Stomach (tissue), 8 donors: ENCODE measurements at regions not wholly inside any gene's neighbourhood (a gene's known extent, or its start where the extent isn't known, plus 50 kb on each side); places are given as distances from the start of the nearest gene placed in this dataset.

Experiments
- DNase-seq, 2 donors: peaks; one replicate each; pipeline versions ENCODE4 v3.0.0 to v3.0.0-alpha.2; 2013 to 2019
- H3K27ac ChIP-seq, 5 donors: fragments of 200-600 bp in 4 of 5; sonication (generic) in 4 of 5; one replicate each; pipeline ENCODE4 v1.5.1; 2013 to 2019; ENCODE audit warnings: mild to moderate bottlenecking in 1 of 5, moderate library complexity in 1 of 5
- H3K27me3 ChIP-seq, 3 donors: fragments of 200-600 bp; sonication (generic); one replicate each; pipeline ENCODE4 v1.5.1; 2017 to 2019; ENCODE audit warnings: mixed run types in 1 of 3
- H3K36me3 ChIP-seq, 4 donors: fragments of 200-600 bp; sonication (generic); 1 replicate in 3 of 4; 2 replicates in 1 of 4; pipeline ENCODE4 v1.5.1; 2016 to 2019
- H3K4me1 ChIP-seq, 4 donors: fragments of 200-600 bp; sonication (generic); one replicate each; pipeline ENCODE4 v1.5.1; 2016 to 2019
- H3K4me3 ChIP-seq, 4 donors: fragments of 200-600 bp; sonication (generic) in 3 of 4; one replicate each; pipeline ENCODE4 v1.5.1; 2016 to 2019; ENCODE audit warnings: mild to moderate bottlenecking in 1 of 4
- H3K9me3 ChIP-seq, 4 donors: fragments of 200-600 bp; sonication (generic); one replicate each; pipeline ENCODE4 v1.5.1; 2016 to 2019
- CTCF ChIP-seq, 7 experiments: fragments of 450-650 bp in 4 of 7; fragments of 200-600 bp in 3 of 7; sonication (generic) in 3 of 7; IDR thresholded peaks; one replicate each; pipeline ENCODE4 v1.5.1; 2016 to 2019; ENCODE audit warnings: antibody characterized with exemption in 7 of 7, control low read depth in 2 of 7, mild to moderate bottlenecking in 1 of 7
- EP300 ChIP-seq: sonication (generic); formaldehyde crosslinking; IDR thresholded peaks from one replicate; pipeline ENCODE4 v1.6.1; 2017; ENCODE audit warnings: antibody characterized with exemption
- POLR2A ChIP-seq, 4 donors: fragments of 450-650 bp; IDR thresholded peaks; one replicate each; pipeline ENCODE4 v1.6.1; 2016; ENCODE audit warnings: antibody characterized with exemption in 4 of 4, control low read depth in 2 of 4, mild to moderate bottlenecking in 1 of 4, moderate library complexity in 1 of 4
- POLR2AphosphoS5 ChIP-seq, 3 donors: sonication (generic); formaldehyde crosslinking; IDR thresholded peaks; one replicate each; pipeline ENCODE4 v1.6.1; 2016; ENCODE audit warnings: antibody characterized with exemption in 3 of 3
- WGBS, 5 donors: extraction: QIAGEN DNeasy Blood & Tissue Kit in 3 of 5; methylation state at CpG; one replicate each; pipeline versions ENCODE4 v1.1.5 to v1.1.7; 2013 to 2018; 5-methylcytosine and 5-hydroxymethylcytosine counted together
- intact Hi-C: fragments of 100-400 bp; cut with DNase I; formaldehyde crosslinking; loops from one replicate; pipeline ENCODE4 v1.15.1; 2023; ENCODE audit warnings: low total_unique reads
- donor health status: healthy with polysubstance abuse.
- donor health status: Bipolar disorder and iron deficiency.
- donor health status: healthy.

GRCh38 chr11:134736251-134736947, 324.4 kb upstream of the B3GAT1 start:
- TF ChIP-seq CTCF (IDR thresholded peaks at IDR 0.05) (no peak), POLR2A (IDR thresholded peaks at IDR 0.05) (no peak), POLR2AphosphoS5 (IDR thresholded peaks at IDR 0.05) (no peak), EP300 (no peak)
- H3K4me3 ChIP-seq, result no peak overlapping the region
- 38 to 69% (median 66%) methylated on average over 7 to 14 of the region's 14 CpGs for WGBS, 5 donors
- no peaks in the 10 kb centered on the region for H3K9me3 ChIP-seq
- no peak overlapping the region for H3K27ac ChIP-seq
- no peak for DNase-seq
- H3K4me1 ChIP-seq, result peaks cover 0 to 15% (median 1%) of the 10 kb centered on the region in 4 donors
- no peaks in the 10 kb centered on the region for H3K36me3 ChIP-seq
- peaks cover 0 to 36% (median 0%) of the 10 kb centered on the region in 3 donors for H3K27me3 ChIP-seq
- intact Hi-C loops, result no loop called here

GRCh38 chr11:134734894-134735293, 322.9 kb upstream of the B3GAT1 start:
- peaks cover 0 to 21% (median 0%) of the 10 kb centered on the region in 4 donors for H3K4me1 ChIP-seq
- intact Hi-C loops, result no loop called here
- no peak overlapping the region for H3K27ac ChIP-seq
- H3K9me3 ChIP-seq, result no peaks in the 10 kb centered on the region
- TF ChIP-seq EP300 (no peak), POLR2AphosphoS5 (IDR thresholded peaks at IDR 0.05) (no peak), CTCF (IDR thresholded peaks at IDR 0.05) (no peak), POLR2A (IDR thresholded peaks at IDR 0.05) (no peak)
- WGBS, 5 donors, result 63 to 79% (median 74%) methylated on average over 8 to 14 of the region's 14 CpGs
- H3K27me3 ChIP-seq, result peaks cover 0 to 36% (median 0%) of the 10 kb centered on the region in 3 donors
- no peak for DNase-seq
- H3K4me3 ChIP-seq, result no peak overlapping the region
- H3K36me3 ChIP-seq, result no peaks in the 10 kb centered on the region

- TF ChIP-seq POLR2A (IDR thresholded peaks at IDR 0.05) (no peak), POLR2AphosphoS5 (IDR thresholded peaks at IDR 0.05) (no peak), CTCF (IDR thresholded peaks at IDR 0.05) (no peak), EP300 (no peak)
- Histone ChIP-seq H3K27me3 (peaks cover 0 to 30% (median 0%) of the 10 kb centered on the region in 3 donors), H3K9me3 (no peaks in the 10 kb centered on the region), H3K36me3 (no peaks in the 10 kb centered on the region), H3K4me1 (peaks cover 0 to 21% (median 0%) of the 10 kb centered on the region in 4 donors), H3K4me3 (no peak overlapping the region), H3K27ac (no peak overlapping the region)
- 31 to 49% (median 45%) methylated on average over 9 of the region's 9 CpGs for WGBS, 5 donors
- peak in 1 of 2 donors; percentile 32 for DNase-seq
- intact Hi-C loops, result no loop called here
Observed at GRCh38 chr11:134734141-134734845, 322.3 kb upstream of the B3GAT1 start.

- H3K9me3 ChIP-seq, result no peaks in the 10 kb centered on the region
- no peak overlapping the region for H3K27ac ChIP-seq
- H3K4me3 ChIP-seq, result no peak overlapping the region
- 54 to 65% (median 58%) methylated on average over 8 to 9 of the region's 9 CpGs for WGBS, 5 donors
- no peak for DNase-seq
- peaks cover 0 to 21% (median 0%) of the 10 kb centered on the region in 4 donors for H3K4me1 ChIP-seq
- intact Hi-C loops, result no loop called here
- peaks cover 0 to 31% (median 0%) of the 10 kb centered on the region in 3 donors for H3K27me3 ChIP-seq
- TF ChIP-seq POLR2A (IDR thresholded peaks at IDR 0.05), result no peak
- TF ChIP-seq POLR2AphosphoS5 (IDR thresholded peaks at IDR 0.05), result no peak
- no peak for TF ChIP-seq CTCF (IDR thresholded peaks at IDR 0.05)
- no peak for TF ChIP-seq EP300
- no peaks in the 10 kb centered on the region for H3K36me3 ChIP-seq
Observed at GRCh38 chr11:134733646-134734045, 321.6 kb upstream of the B3GAT1 start.
